ENCODE measurements at regions not wholly inside any gene's neighbourhood (a gene's known extent, or its start where the extent isn't known, plus 50 kb on each side); places are given as distances from the start of the nearest gene placed in this dataset.
"Not testable (repeated sequence)": the region's sequence is repeated elsewhere in the genome, so short reads cannot be mapped to it uniquely, and the experiment has no call there.

GRCh38 chr15:69708436-69709122 lies 256.0 kb downstream of the RPLP1 start:
- H3K27me3 Mint-ChIP-seq = not testable (repeated sequence)
- peaks cover 16% of the 10 kb centered on the region for H3K9me3 Mint-ChIP-seq

DNA sequence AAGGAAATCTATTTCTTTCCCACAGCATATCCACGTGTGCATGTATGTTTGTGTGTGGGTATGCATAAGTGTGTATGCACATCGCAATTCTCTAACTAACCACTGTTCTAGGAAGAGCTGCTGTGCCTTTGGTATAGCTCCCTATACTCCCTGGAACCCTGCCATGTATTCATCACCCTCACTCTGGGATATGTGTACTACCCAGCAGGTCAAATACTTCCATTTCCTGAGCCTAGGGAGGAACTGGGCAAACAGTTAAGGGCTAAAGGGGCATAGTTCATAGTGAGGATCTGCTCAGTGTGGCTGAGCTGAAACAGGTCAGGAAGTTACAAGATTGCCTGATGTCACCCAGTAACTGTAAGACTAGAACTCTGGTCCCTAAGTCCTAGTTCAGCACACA lies 260.4 kb downstream of the RPLP1 start:
- Mint-ChIP-seq H3K27ac (no peak overlapping the region), H3K9me3 (peaks cover 10% of the 10 kb centered on the region), H3K4me1 (peaks cover 36% of the 10 kb centered on the region), H3K4me3 (no peak overlapping the region), H3K36me3 (peaks cover 7% of the 10 kb centered on the region), H3K27me3 (no peaks in the 10 kb centered on the region)
- ATAC-seq = no peak

More at GRCh38 chr15:69708436-69709122, 256.0 kb downstream of the RPLP1 start:
- H3K4me1 Mint-ChIP-seq, H3K4me3 Mint-ChIP-seq, H3K27ac Mint-ChIP-seq, ATAC-seq: not testable (repeated sequence)
- H3K36me3 Mint-ChIP-seq = peaks cover 17% of the 10 kb centered on the region

GRCh38 chr15:69713726-69714559 lies 261.3 kb downstream of the RPLP1 start:
- no peaks in the 10 kb centered on the region for H3K36me3 Mint-ChIP-seq
- ATAC-seq = peak; percentile 96
- peaks cover 4% of the 10 kb centered on the region for H3K9me3 Mint-ChIP-seq
- H3K27ac Mint-ChIP-seq = peak overlapping the region; percentile 31
- H3K27me3 Mint-ChIP-seq = no peaks in the 10 kb centered on the region
- H3K4me1 Mint-ChIP-seq = peaks cover 39% of the 10 kb centered on the region
- H3K4me3 Mint-ChIP-seq = no peak overlapping the region

DNA sequence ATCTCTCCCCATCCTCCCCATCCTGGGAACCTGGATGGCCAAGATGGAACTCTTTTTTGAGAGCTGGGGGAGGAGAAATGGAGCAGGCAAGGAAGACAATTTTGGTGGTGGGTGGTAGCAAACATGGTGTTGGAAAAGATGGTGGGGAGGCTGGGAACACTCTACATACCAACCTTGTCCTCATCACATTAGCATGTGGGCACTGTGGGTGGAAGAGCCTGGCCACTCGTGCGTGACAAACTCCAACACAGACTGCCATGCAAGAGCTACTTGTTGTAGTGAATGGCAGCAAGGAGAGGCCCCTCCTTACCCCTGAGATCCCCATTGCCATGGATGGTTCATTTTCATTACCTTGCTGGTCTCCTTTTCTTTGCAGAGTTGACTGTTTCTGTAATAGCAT lies 262.6 kb downstream of the RPLP1 start:
- Mint-ChIP-seq H3K36me3 (no peaks in the 10 kb centered on the region), H3K27ac (peak overlapping the region; percentile 31), H3K9me3 (no peaks in the 10 kb centered on the region), H3K4me3 (no peak overlapping the region), H3K27me3 (no peaks in the 10 kb centered on the region), H3K4me1 (peaks cover 51% of the 10 kb centered on the region)
- ATAC-seq = no peak

- Mint-ChIP-seq H3K27ac (peak overlapping the region; percentile 8), H3K36me3 (no peaks in the 10 kb centered on the region), H3K4me1 (peaks cover 80% of the 10 kb centered on the region), H3K4me3 (no peak overlapping the region), H3K27me3 (no peaks in the 10 kb centered on the region), H3K9me3 (no peaks in the 10 kb centered on the region)
- ATAC-seq = no peak
Measured at GRCh38 chr15:69718436-69718835, 265.8 kb downstream of the RPLP1 start.

- Mint-ChIP-seq H3K4me3 (no peak overlapping the region), H3K9me3 (no peaks in the 10 kb centered on the region), H3K4me1 (peaks cover 78% of the 10 kb centered on the region), H3K27me3 (no peaks in the 10 kb centered on the region), H3K27ac (peak overlapping the region; percentile 8), H3K36me3 (no peaks in the 10 kb centered on the region)
- peak; percentile 58 for ATAC-seq
Measured at GRCh38 chr15:69718916-69719315, 266.3 kb downstream of the RPLP1 start.

DNA sequence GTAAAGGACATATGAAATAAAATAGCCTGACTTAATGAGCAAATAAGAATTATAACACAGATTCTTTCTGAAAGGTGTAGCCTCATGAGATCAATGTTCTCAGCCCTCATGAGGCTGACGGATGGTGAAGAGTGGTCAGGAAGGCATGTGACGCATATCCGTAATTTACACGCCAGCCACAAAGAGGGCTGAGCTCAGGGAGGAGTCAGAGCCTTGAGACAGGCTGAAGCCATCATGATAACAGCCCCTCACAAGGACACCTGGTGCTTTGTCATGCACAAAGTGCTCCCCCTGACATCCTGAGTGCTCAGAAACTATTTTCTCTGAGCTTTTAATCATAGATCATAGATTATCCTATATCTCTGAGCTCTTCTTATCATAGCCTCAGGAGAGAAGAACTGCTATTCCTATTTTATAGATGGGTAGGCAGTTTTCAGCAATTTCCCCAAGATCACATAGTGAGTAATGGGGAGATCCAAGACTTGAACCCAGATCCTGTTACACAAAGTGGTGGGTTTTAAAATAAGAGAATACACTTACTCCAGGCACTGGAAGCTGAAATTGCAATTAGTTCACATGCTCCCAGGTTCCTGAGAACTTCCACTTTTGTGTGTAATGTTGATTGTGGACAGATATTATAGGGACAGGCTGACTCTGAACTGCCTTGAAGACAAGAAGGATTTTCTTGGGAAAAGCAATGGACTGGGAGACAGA lies 267.1 kb downstream of the RPLP1 start:
- H3K4me3 Mint-ChIP-seq = no peak overlapping the region
- H3K27ac Mint-ChIP-seq = peak overlapping the region; percentile 8
- H3K36me3 Mint-ChIP-seq = no peaks in the 10 kb centered on the region
- H3K9me3 Mint-ChIP-seq = no peaks in the 10 kb centered on the region
- peaks cover 74% of the 10 kb centered on the region for H3K4me1 Mint-ChIP-seq
- H3K27me3 Mint-ChIP-seq = no peaks in the 10 kb centered on the region
- ATAC-seq = peak; percentile 89

DNA sequence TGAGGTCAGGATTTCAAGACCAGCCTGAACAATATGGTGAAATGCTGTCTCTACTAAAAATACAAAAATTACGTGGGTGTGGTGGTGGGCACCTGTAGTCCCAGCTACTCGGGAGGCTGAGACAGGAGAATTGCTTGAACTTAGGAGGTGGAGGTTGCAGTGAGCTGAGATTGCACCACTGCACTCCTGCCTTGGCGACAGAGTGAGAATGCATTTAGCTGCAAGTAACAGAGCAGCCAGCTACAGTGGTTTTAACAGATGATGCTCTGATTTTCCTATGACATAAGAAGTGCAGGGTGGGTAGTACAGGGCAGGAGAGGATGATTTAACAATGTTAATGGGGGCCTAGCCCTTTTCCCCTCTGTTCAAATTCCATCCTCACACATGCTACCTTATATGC lies 267.9 kb downstream of the RPLP1 start:
- H3K4me3 Mint-ChIP-seq = no peak overlapping the region
- no peak for ATAC-seq
- peaks cover 73% of the 10 kb centered on the region for H3K4me1 Mint-ChIP-seq
- H3K27ac Mint-ChIP-seq = no peak overlapping the region
- no peaks in the 10 kb centered on the region for H3K36me3 Mint-ChIP-seq
- H3K27me3 Mint-ChIP-seq = no peaks in the 10 kb centered on the region
- H3K9me3 Mint-ChIP-seq = no peaks in the 10 kb centered on the region

DNA sequence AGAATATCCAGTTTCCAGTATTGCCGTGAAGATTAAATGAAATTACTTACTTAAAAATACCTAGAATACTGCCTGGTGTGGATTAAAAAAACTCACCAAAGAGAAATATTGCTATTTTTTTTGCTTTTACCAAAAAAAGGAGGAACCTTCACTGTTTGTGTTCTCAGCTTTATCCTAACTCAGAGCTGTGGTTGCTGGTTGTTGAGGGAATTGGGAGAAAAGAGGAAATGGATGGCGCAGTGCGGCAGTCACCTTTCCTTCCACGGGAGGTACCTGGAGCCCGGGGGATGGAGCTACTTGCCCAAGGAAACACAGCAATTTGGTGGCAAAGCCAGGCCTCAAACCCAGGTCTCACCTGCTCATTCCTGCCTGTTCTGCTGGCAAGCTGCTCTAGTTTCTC lies 270.3 kb downstream of the RPLP1 start:
- no peaks in the 10 kb centered on the region for H3K27me3 Mint-ChIP-seq
- H3K4me1 Mint-ChIP-seq = peaks cover 74% of the 10 kb centered on the region
- no peak for ATAC-seq
- no peak overlapping the region for H3K4me3 Mint-ChIP-seq
- H3K27ac Mint-ChIP-seq = no peak overlapping the region
- no peaks in the 10 kb centered on the region for H3K9me3 Mint-ChIP-seq
- no peaks in the 10 kb centered on the region for H3K36me3 Mint-ChIP-seq

DNA sequence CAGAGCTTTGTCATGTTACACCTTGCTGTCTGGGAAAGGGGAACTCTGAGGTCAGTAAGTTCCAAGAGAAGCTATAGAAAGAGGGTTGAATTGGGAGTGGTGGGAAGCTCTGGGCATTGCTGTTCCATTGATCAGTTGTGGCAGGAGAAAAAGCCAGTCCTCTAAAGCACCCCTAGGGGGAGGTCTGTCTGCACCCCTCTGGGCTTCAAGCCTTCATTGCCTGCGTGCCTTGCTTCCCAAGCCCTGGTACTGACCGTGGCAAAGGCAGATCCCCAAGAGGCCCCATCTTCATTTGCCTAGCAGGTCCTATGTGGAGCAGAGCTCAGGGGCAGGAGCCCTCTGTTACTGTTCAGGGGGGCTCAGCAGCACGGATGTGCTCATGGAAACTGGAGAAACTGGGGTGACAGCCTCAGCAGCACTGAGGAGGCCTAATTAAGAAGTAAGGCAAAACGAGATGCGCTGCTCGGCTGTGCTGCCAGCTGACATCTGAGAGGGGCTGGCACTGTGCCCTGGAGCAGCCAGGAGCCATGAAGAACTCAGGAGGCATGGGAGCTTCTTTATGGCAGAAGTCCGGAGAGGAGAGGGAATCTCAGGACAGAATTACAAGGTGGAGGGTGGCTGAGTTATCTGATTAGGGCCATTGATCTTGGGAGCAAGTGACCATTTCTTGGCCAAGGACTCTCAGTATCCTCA lies 270.9 kb downstream of the RPLP1 start:
- no peaks in the 10 kb centered on the region for H3K27me3 Mint-ChIP-seq
- peaks cover 73% of the 10 kb centered on the region for H3K4me1 Mint-ChIP-seq
- no peak overlapping the region for H3K27ac Mint-ChIP-seq
- ATAC-seq = no peak
- H3K9me3 Mint-ChIP-seq = no peaks in the 10 kb centered on the region
- no peaks in the 10 kb centered on the region for H3K36me3 Mint-ChIP-seq
- H3K4me3 Mint-ChIP-seq = no peak overlapping the region

- H3K9me3 Mint-ChIP-seq = no peaks in the 10 kb centered on the region
- H3K27ac Mint-ChIP-seq = no peak overlapping the region
- H3K4me1 Mint-ChIP-seq = peaks cover 73% of the 10 kb centered on the region
- no peaks in the 10 kb centered on the region for H3K27me3 Mint-ChIP-seq
- no peak overlapping the region for H3K4me3 Mint-ChIP-seq
- no peak for ATAC-seq
- H3K36me3 Mint-ChIP-seq = no peaks in the 10 kb centered on the region
Measured at GRCh38 chr15:69724333-69724732, 271.7 kb downstream of the RPLP1 start.

DNA sequence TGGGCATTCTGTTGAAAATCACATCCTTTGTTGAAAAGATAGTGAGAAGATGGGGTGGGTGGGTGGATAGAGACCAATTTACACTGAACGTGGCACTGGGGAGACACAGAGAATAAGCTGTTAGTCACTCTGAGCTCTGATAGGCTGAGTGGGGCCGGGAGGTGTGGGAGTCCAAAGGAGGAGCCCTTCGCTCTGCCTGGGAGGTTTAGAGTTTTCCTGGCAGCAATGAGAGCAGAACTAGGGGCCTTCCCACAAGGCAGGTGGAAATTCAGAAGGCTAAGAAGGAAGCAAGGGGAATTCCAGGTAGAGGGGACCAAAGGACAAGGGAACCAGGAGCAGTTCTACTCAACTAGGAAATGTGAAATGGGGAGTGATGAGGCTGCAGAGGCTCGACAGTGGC lies 272.7 kb downstream of the RPLP1 start:
- Mint-ChIP-seq H3K4me3 (no peak overlapping the region), H3K27ac (no peak overlapping the region), H3K36me3 (no peaks in the 10 kb centered on the region), H3K4me1 (peaks cover 66% of the 10 kb centered on the region), H3K27me3 (no peaks in the 10 kb centered on the region), H3K9me3 (no peaks in the 10 kb centered on the region)
- no peak for ATAC-seq

- H3K4me1 Mint-ChIP-seq = peaks cover 59% of the 10 kb centered on the region
- ATAC-seq = peak; percentile 64
- H3K27me3 Mint-ChIP-seq = no peaks in the 10 kb centered on the region
- H3K9me3 Mint-ChIP-seq = no peaks in the 10 kb centered on the region
- peak overlapping the region; percentile 58 for H3K27ac Mint-ChIP-seq
- H3K4me3 Mint-ChIP-seq = no peak overlapping the region
- no peaks in the 10 kb centered on the region for H3K36me3 Mint-ChIP-seq
Measured at GRCh38 chr15:69725957-69726356, 273.3 kb downstream of the RPLP1 start.

- Mint-ChIP-seq H3K4me1 (peaks cover 46% of the 10 kb centered on the region), H3K4me3 (no peak overlapping the region), H3K27ac (no peak overlapping the region), H3K9me3 (no peaks in the 10 kb centered on the region), H3K36me3 (no peaks in the 10 kb centered on the region), H3K27me3 (no peaks in the 10 kb centered on the region)
- no peak for ATAC-seq
Measured at GRCh38 chr15:69727121-69727924, 274.7 kb downstream of the RPLP1 start.

Measured in stimulated activated memory B cell treated with anti-CD40 and anti-IgM and Interleukin-4, amounts not matched to agents 10 μg/mL and 1 μg/mL and 100 μg/mL, for 72 hours (primary cell).